ENCODE measurements at regions not wholly inside any gene's neighbourhood (a gene's known extent, or its start where the extent isn't known, plus 50 kb on each side); places are given as distances from the start of the nearest gene placed in this dataset.
"Not testable (repeated sequence)": the region's sequence is repeated elsewhere in the genome, so short reads cannot be mapped to it uniquely, and the experiment has no call there.

DNA sequence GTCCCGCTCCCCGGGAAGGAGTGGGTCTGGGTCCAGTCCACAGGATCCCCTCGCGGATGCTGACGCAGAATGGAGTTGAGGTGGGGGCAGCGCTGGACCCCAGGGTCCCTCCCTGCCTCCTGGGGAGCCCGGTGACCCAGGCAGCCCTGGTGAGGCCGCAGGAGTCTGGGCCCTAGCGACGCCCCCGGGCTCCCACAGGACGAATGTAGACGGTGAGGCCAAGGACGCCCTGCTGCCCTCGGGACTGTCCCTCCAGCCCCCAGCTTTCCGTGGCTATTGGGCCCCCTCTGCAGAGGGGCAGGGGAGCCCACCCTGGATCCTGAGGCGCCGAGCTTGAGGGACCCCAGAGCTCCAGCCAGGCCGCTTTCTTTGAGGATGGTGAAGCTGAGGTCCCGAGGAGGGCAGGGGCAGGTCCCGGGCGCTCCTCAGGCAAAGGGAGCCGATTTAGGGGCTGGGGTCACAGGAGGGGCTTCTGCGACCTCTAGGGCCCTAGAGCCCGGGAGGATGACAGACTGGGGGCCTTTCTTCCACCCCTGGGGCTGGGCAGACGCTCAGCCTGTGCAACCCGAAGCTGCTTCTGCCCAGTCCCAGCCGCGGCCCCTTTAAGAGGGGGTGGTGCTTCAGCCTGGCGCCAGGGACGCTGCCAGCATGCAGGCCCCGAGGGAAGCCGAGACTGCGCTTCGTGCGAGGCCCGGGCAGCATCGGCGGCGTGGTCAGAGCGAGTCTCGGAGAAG, 986.8 kb downstream of the TUBA3C start:
- ATAC-seq = peak; percentile 31
- intact Hi-C loops (cut with micrococcal nuclease); DNase-seq: not testable (repeated sequence)

- DNase-seq; intact Hi-C loops (cut with micrococcal nuclease): not testable (repeated sequence)
- peak; percentile 20 for ATAC-seq
Observed at GRCh38 chr13:18194104-18194503, 987.5 kb downstream of the TUBA3C start.
